ENCODE measurements at regions not wholly inside any gene's neighbourhood (a gene's known extent, or its start where the extent isn't known, plus 50 kb on each side); places are given as distances from the start of the nearest gene placed in this dataset.
"Not testable (repeated sequence)": the region's sequence is repeated elsewhere in the genome, so short reads cannot be mapped to it uniquely, and the experiment has no call there.

- H3K27ac ChIP-seq (ENCODE audit: low read length): no peak overlapping the region
- H3K36me3 ChIP-seq (ENCODE audit: control insufficient read depth, low read depth, low read length): no peaks in the 10 kb centered on the region
- H3K4me1 ChIP-seq (ENCODE audit: control insufficient read depth, low read depth, low read length): no peaks in the 10 kb centered on the region
- H3K9ac ChIP-seq (ENCODE audit: low read length): no peak overlapping the region
- no peaks in the 10 kb centered on the region for H3K27me3 ChIP-seq (ENCODE audit: control insufficient read depth, insufficient read depth, low read length)
- H3K9me3 ChIP-seq (ENCODE audit: control insufficient read depth, low read depth, low read length): no peaks in the 10 kb centered on the region
- no peak overlapping the region for H3K4me3 ChIP-seq (ENCODE audit: low read length)
These were observed 531.9 kb upstream of the PTPRD start for GRCh38 chr9:11144746-11145145.

GRCh38 chr9:11148189-11148588 lies 535.4 kb upstream of the PTPRD start:
- no peaks in the 10 kb centered on the region for H3K27me3 ChIP-seq (ENCODE audit: control insufficient read depth, insufficient read depth, low read length)
- H3K4me3 ChIP-seq (ENCODE audit: low read length): no peak overlapping the region
- no peaks in the 10 kb centered on the region for H3K4me1 ChIP-seq (ENCODE audit: control insufficient read depth, low read depth, low read length)
- H3K36me3 ChIP-seq (ENCODE audit: control insufficient read depth, low read depth, low read length): no peaks in the 10 kb centered on the region
- no peak overlapping the region for H3K9ac ChIP-seq (ENCODE audit: low read length)
- H3K9me3 ChIP-seq (ENCODE audit: control insufficient read depth, low read depth, low read length): no peaks in the 10 kb centered on the region
- no peak overlapping the region for H3K27ac ChIP-seq (ENCODE audit: low read length)

- H3K9ac ChIP-seq (ENCODE audit: low read length): no peak overlapping the region
- no peaks in the 10 kb centered on the region for H3K36me3 ChIP-seq (ENCODE audit: control insufficient read depth, low read depth, low read length)
- no peaks in the 10 kb centered on the region for H3K27me3 ChIP-seq (ENCODE audit: control insufficient read depth, insufficient read depth, low read length)
- no peak overlapping the region for H3K27ac ChIP-seq (ENCODE audit: low read length)
- H3K9me3 ChIP-seq (ENCODE audit: control insufficient read depth, low read depth, low read length): no peaks in the 10 kb centered on the region
- no peak overlapping the region for H3K4me3 ChIP-seq (ENCODE audit: low read length)
- no peaks in the 10 kb centered on the region for H3K4me1 ChIP-seq (ENCODE audit: control insufficient read depth, low read depth, low read length)
These were observed 536.3 kb upstream of the PTPRD start for GRCh38 chr9:11149065-11149464.

- Histone ChIP-seq H3K36me3 (ENCODE audit: control insufficient read depth, low read depth, low read length) (no peaks in the 10 kb centered on the region), H3K27me3 (ENCODE audit: control insufficient read depth, insufficient read depth, low read length) (no peaks in the 10 kb centered on the region), H3K4me3 (ENCODE audit: low read length) (no peak overlapping the region), H3K9ac (ENCODE audit: low read length) (no peak overlapping the region), H3K9me3 (ENCODE audit: control insufficient read depth, low read depth, low read length) (no peaks in the 10 kb centered on the region), H3K4me1 (ENCODE audit: control insufficient read depth, low read depth, low read length) (no peaks in the 10 kb centered on the region), H3K27ac (ENCODE audit: low read length) (no peak overlapping the region)
These were observed 545.3 kb upstream of the PTPRD start for GRCh38 chr9:11158063-11158462.

- no peaks in the 10 kb centered on the region for H3K4me1 ChIP-seq (ENCODE audit: control insufficient read depth, low read depth, low read length)
- no peak overlapping the region for H3K27ac ChIP-seq (ENCODE audit: low read length)
- H3K9ac ChIP-seq (ENCODE audit: low read length): no peak overlapping the region
These were observed 545.9 kb upstream of the PTPRD start for GRCh38 chr9:11158676-11159075.

GRCh38 chr9:11159318-11159862 lies 546.6 kb upstream of the PTPRD start:
- Histone ChIP-seq H3K36me3 (ENCODE audit: control insufficient read depth, low read depth, low read length) (no peaks in the 10 kb centered on the region), H3K27me3 (ENCODE audit: control insufficient read depth, insufficient read depth, low read length) (no peaks in the 10 kb centered on the region), H3K4me1 (ENCODE audit: control insufficient read depth, low read depth, low read length) (no peaks in the 10 kb centered on the region), H3K9ac (ENCODE audit: low read length) (no peak overlapping the region), H3K27ac (ENCODE audit: low read length) (no peak overlapping the region), H3K4me3 (ENCODE audit: low read length) (no peak overlapping the region), H3K9me3 (ENCODE audit: control insufficient read depth, low read depth, low read length) (no peaks in the 10 kb centered on the region)

More at GRCh38 chr9:11158676-11159075, 545.9 kb upstream of the PTPRD start:
- no peaks in the 10 kb centered on the region for H3K27me3 ChIP-seq (ENCODE audit: control insufficient read depth, insufficient read depth, low read length)
- H3K9me3 ChIP-seq (ENCODE audit: control insufficient read depth, low read depth, low read length): no peaks in the 10 kb centered on the region
- no peak overlapping the region for H3K4me3 ChIP-seq (ENCODE audit: low read length)
- H3K36me3 ChIP-seq (ENCODE audit: control insufficient read depth, low read depth, low read length): no peaks in the 10 kb centered on the region

- Histone ChIP-seq H3K4me3 (ENCODE audit: low read length) (no peak overlapping the region), H3K27me3 (ENCODE audit: control insufficient read depth, insufficient read depth, low read length) (no peaks in the 10 kb centered on the region), H3K4me1 (ENCODE audit: control insufficient read depth, low read depth, low read length) (no peaks in the 10 kb centered on the region), H3K9me3 (ENCODE audit: control insufficient read depth, low read depth, low read length) (no peaks in the 10 kb centered on the region), H3K36me3 (ENCODE audit: control insufficient read depth, low read depth, low read length) (no peaks in the 10 kb centered on the region), H3K9ac (ENCODE audit: low read length) (no peak overlapping the region), H3K27ac (ENCODE audit: low read length) (no peak overlapping the region)
These were observed 551.0 kb upstream of the PTPRD start for GRCh38 chr9:11163843-11164242.

GRCh38 chr9:11182001-11182400 lies 569.2 kb upstream of the PTPRD start:
- Histone ChIP-seq H3K4me1 (ENCODE audit: control insufficient read depth, low read depth, low read length) (no peaks in the 10 kb centered on the region), H3K27me3 (ENCODE audit: control insufficient read depth, insufficient read depth, low read length) (no peaks in the 10 kb centered on the region), H3K4me3 (ENCODE audit: low read length) (no peak overlapping the region), H3K36me3 (ENCODE audit: control insufficient read depth, low read depth, low read length) (no peaks in the 10 kb centered on the region), H3K9me3 (ENCODE audit: control insufficient read depth, low read depth, low read length) (no peaks in the 10 kb centered on the region), H3K27ac (ENCODE audit: low read length) (no peak overlapping the region), H3K9ac (ENCODE audit: low read length) (no peak overlapping the region)

GRCh38 chr9:11190719-11191118 lies 577.9 kb upstream of the PTPRD start:
- no peak overlapping the region for H3K27ac ChIP-seq (ENCODE audit: low read length)

GRCh38 chr9:11192993-11193392 lies 580.2 kb upstream of the PTPRD start:
- Histone ChIP-seq H3K9ac (ENCODE audit: low read length) (no peak overlapping the region), H3K27me3 (ENCODE audit: control insufficient read depth, insufficient read depth, low read length) (no peaks in the 10 kb centered on the region), H3K27ac (ENCODE audit: low read length) (no peak overlapping the region), H3K36me3 (ENCODE audit: control insufficient read depth, low read depth, low read length) (no peaks in the 10 kb centered on the region), H3K4me1 (ENCODE audit: control insufficient read depth, low read depth, low read length) (no peaks in the 10 kb centered on the region), H3K4me3 (ENCODE audit: low read length) (no peak overlapping the region), H3K9me3 (ENCODE audit: control insufficient read depth, low read depth, low read length) (peaks cover 7% of the 10 kb centered on the region)

More at GRCh38 chr9:11190719-11191118, 577.9 kb upstream of the PTPRD start:
- Histone ChIP-seq H3K36me3 (ENCODE audit: control insufficient read depth, low read depth, low read length) (no peaks in the 10 kb centered on the region), H3K4me1 (ENCODE audit: control insufficient read depth, low read depth, low read length) (no peaks in the 10 kb centered on the region), H3K4me3 (ENCODE audit: low read length) (no peak overlapping the region), H3K27me3 (ENCODE audit: control insufficient read depth, insufficient read depth, low read length) (no peaks in the 10 kb centered on the region), H3K9me3 (ENCODE audit: control insufficient read depth, low read depth, low read length) (peaks cover 7% of the 10 kb centered on the region), H3K9ac (ENCODE audit: low read length) (no peak overlapping the region)

GRCh38 chr9:11194246-11194645 lies 581.4 kb upstream of the PTPRD start:
- no peak overlapping the region for H3K27ac ChIP-seq (ENCODE audit: low read length)
- H3K4me1 ChIP-seq (ENCODE audit: control insufficient read depth, low read depth, low read length): no peaks in the 10 kb centered on the region
- H3K4me3 ChIP-seq (ENCODE audit: low read length): no peak overlapping the region
- no peaks in the 10 kb centered on the region for H3K27me3 ChIP-seq (ENCODE audit: control insufficient read depth, insufficient read depth, low read length)
- H3K9me3 ChIP-seq (ENCODE audit: control insufficient read depth, low read depth, low read length): peaks cover 3% of the 10 kb centered on the region
- H3K36me3 ChIP-seq (ENCODE audit: control insufficient read depth, low read depth, low read length): no peaks in the 10 kb centered on the region
- H3K9ac ChIP-seq (ENCODE audit: low read length): no peak overlapping the region

- H3K27me3 ChIP-seq (ENCODE audit: control insufficient read depth, insufficient read depth, low read length); H3K9me3 ChIP-seq (ENCODE audit: control insufficient read depth, low read depth, low read length); H3K36me3 ChIP-seq (ENCODE audit: control insufficient read depth, low read depth, low read length); H3K9ac ChIP-seq (ENCODE audit: low read length); H3K27ac ChIP-seq (ENCODE audit: low read length); H3K4me1 ChIP-seq (ENCODE audit: control insufficient read depth, low read depth, low read length); H3K4me3 ChIP-seq (ENCODE audit: low read length): not testable (repeated sequence)
These were observed 584.1 kb upstream of the PTPRD start for GRCh38 chr9:11196840-11197365.

All from iPS-18a (cell line).